NCI-H1092 treated with DMSO at 0.1 percent for 48 hours (cell line): ENCODE measurements at regions not wholly inside any gene's neighbourhood (a gene's known extent, or its start where the extent isn't known, plus 50 kb on each side); places are given as distances from the start of the nearest gene placed in this dataset.
"Not testable (repeated sequence)": the region's sequence is repeated elsewhere in the genome, so short reads cannot be mapped to it uniquely, and the experiment has no call there.

Experiments
- DNase-seq: peaks from one replicate; lab custom pipeline; 2025; lab: John Stamatoyannopoulos, UW

DNA sequence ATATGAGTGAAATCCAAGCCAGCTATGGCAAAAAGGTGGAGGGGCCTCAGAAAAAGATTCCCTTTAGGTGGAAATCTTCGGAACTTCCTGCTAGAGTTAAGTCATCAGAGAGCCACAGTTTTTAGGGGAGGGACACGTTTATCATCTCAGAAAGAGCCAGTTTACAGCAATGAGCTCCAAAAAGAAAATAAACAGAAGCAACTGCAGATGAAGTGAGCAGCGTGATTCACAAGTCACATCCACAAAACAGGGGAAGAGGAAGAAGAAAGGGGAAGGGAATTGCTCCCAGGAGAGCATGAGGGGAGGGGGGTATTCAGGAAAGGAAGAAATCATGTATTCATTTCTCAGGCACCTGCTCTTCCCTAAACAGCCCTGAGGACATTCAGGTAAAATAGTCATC lies 156.2 kb upstream of the FOXK1 start:
- DNase-seq = no peak

DNA sequence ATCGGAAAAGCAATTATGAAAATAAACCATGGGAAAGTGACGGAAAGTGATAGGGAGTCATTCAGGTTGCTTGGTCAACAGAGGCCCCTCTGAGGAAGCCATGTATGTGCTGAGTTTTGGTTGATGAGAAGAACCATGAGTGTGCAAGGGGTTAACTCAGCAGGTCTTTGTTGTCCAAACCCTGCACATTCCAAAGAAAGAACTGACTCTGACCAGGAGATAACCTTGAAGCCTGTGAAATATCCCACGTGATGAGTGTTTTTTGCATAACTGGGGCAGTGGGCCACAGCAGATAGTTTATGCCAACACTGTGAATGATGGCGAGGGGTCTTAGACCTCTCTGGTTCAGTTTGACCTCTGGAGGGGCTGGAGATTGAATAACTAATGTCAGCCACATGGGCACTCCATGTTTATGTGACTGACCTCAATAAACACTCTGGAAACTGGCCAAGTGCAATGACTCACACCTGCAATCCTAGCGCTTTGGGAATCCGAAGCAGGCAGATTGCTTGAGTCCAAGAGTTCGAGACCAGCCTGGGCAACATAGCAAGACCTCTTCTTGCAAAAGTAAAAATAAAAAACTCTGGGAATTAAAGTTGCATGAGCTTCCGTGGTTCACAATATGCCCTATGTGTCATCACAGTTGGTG lies 154.0 kb upstream of the FOXK1 start:
- no peak for DNase-seq

DNA sequence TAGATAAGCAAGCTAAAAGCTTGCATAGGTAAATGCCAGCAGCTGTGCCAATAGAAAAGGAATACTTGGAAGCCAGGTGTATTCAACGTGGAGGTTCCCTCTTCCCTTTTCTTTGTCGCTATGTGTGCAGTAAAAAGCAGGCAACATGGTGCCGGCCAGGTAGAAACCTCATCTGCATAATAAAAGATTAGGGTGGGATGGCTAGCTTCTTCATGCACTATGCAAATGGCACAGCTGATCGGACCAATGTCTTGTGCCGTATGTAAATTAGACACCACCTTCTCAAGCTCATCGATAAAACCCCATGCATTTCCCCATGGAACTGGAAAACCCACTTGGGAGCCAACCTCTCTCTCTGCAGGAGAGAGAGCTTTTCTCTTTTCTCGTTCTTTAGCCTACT lies 150.9 kb upstream of the FOXK1 start:
- DNase-seq = peak; percentile 22

DNA sequence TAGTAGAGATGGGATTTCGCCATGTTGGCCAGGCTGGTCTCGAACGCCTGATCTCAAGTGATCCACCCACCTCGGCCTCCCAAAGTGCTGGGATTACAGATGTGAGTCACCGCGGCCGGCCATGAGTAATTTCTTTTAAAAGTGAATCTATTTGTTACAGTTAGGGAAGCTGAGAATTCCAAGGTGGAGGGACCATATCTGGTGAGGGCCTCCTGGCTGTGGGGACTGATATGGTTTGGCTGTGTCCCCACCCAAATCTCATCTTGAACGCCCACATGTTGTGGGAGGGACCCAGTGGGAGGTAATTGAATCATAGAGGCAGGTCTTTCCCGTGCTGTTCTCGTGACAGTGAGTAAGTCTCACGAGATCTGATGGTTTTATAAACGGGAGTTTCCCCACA lies 148.8 kb upstream of the FOXK1 start:
- not testable (repeated sequence) for DNase-seq

DNA sequence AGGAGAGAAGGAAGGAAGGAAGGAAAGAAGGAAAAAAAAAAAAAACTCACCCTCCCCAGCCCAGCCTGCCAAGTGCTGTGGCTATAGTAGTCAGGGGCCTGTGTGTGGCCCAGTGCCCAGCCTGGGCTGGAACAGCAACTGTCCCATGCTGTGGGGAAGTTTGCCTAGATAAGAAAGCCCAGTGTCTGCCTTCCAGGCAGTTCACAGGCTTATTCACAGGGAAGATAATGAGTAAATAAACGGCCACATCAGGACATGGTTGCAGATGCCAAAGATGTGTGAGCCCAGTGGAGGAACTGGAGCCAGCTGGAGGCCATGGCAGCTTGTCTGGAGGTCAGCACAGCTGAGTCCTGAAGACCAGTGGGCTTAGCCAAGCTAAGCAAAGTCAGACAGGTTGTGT lies 132.4 kb upstream of the FOXK1 start:
- DNase-seq = no peak

DNA sequence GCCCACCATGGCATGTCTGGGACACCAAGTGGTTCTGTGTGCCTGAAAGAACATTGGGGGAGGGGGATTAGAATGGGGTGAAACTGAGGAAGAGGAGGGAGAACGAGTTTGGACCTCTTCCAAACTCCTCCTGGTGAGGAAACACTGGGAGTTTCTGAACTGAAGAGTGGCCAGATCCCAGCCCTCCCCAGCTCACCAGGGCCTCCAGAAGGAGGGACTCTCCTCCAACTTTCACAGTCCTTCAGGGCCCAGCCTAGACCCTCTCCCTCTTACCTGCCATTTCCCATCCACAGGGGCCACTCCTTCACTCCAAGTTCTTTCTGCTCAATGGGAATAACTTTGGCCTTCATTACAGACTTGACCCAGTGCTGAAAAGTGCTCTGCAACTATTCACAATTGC lies 132.0 kb upstream of the FOXK1 start:
- DNase-seq = no peak

DNA sequence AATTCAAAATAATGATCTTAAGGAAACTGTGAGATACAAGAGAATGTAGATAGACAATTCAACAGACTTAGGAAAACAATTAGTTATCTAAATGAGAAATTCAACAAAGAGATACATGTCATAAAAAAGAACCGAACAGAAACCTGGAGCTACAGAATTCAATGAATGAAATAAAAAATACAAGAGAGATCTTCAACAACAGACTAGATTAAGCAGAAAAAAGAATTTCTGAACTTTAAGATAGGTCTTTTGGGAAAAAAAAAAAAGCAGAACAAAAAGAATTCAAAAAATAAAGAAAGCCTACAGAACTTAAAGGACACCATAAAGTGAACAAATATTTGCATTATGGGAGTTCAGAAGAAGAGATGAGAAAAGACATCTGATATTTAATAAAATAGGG lies 129.1 kb upstream of the FOXK1 start:
- DNase-seq = no peak

DNA sequence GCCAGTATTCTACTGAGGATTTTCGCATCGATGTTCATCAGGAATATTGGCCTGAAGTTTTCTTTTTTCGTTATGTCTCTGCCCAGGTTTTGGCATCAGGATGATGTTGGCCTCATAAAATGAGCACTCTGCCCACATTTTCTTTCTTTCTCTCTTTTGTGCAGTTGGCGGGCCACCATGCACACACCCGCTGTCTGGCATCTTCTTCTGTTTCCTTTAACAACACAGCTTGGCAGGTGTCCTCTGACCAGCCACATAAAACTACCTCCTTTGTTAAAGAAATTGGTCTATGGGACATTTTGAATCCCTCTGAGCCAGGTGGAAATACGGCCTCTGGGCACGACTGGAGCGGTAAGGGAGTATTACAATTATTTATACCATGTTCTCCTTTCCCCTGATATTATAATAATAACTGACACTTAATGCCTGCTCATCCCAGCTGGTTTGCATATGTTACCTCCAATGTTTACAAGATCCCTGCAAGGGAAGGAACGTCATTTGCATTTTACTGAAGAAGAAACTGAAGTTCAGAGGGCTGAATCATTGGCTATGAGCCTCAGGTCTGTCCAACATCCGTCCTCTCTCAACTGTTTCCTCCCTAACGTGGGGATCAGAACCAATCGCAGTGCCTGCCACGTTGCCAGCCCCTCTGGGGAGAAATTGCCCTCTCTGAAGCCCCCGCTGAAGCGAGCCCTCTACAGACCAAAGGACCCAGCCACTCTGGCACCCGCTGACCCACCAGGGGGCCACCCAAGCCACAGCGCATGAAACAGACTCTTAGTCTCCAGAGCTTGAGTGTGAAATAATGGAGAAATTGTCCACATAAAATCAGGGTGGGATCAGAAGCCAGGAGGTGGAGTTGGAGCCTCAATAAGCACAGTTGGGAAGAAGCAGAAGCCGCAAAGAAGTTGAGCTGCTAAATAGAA lies 125.0 kb upstream of the FOXK1 start:
- peak; percentile 23 for DNase-seq

DNA sequence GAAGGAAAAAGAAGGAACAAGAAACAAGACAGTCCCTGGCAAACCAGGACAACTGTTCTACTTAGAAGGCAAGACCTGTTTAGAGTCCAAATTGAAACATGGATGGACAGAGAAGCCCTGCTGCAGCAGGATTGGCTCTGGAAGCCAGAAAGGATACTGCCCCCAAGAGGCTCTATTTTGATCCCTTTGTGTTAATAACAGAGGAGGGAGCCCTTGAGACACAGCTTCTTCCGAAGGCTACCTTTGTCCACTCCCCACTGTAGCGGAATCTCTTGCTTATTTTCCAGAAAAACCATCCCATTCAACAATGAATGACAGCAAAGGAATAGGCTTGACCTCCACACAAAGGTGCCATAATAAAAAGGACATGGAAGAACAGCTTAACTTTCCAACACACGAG lies 120.3 kb upstream of the FOXK1 start:
- no peak for DNase-seq

DNA sequence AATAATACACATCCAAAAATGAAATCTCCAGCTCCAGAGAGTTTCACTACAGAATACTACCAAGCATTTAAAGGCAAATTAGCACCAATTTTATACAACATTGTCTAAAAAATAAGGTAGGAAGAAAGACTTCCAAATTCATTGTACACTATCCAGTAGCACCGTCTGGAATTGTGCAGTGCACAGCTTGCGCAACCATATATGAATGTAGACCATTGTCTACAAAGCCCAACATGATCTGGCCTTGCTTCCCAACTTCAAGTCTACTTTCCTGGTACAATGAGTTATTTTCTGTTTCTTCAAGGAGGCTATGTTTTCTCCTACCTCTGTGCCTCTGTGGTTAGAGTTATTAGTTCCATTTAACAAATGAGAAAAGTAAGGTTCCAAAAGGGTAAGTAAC lies 115.4 kb upstream of the FOXK1 start:
- DNase-seq = no peak

DNA sequence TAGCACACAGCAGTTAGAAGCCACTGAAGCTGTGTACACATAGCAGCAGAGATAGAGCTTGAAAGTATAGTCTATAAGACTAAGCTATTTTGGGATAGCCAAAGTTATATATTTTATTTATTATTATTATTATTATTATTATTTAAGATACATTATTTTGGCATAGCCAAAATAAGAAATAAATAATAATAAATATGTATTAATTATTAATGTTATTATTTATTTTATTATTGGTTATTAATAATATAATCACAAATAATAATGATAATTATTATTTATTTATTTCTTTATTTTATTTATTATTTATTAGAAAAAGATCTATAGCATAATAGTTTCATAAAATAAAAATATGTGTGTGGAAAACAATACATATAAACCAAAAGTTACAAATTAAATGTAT lies 107.2 kb upstream of the FOXK1 start:
- no peak for DNase-seq

DNA sequence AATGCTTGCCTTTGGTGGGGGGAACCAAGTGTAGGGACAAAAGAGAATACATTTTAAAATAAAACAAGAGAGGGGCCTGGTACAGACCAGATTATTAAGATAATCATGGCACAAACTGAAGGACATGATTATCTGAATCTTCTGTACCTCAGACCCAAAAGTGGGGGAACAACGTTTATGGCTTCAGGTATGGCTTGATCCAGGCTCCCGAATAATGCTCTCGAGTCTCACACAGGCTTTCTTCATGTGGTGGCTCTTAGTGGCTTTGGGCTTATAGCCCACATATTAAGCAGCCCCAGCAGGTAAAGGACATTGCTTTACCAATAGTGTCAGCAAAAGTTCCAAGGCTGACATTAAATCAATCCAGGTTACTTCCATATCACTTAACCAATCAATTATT lies 106.8 kb upstream of the FOXK1 start:
- DNase-seq = no peak

DNA sequence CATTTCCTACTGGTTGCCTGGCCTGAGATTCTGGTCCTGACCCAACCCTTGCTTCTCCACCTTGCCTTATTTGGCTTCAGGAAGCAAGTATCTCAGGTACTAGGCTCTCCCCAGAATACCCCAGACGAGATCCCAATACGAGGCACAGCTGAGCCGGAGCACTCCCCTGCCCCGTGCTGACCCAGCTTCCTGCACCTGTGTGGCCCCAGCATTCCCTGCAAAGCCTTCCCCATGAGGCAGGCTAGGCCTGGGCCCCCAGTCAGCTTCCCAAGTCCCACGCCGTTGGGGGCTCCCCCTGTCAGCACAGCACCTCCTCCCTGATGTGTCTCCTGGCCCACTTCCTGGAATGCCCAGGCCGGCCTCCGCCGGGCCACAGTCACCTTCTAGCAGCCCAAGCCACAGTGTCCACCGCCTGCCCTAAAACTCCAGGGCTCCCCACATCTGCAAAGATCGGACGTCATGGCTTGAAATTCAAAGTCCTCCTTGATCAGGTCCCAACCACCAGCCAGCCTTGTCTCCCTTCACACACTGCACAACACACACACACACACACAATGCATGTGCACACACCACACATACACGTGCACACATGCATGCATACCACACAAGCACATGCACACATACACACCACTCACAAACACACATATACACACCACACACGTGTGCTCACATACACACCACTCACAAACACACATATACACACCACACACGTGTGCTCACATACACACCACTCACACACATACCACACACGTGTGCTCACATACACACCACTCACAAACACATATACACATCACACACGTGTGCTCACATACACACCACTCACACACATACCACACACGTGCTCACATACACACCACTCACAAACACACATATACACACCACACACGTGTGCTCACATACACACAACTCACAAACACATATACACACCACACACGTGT lies 78.9 kb upstream of the FOXK1 start:
- DNase-seq = no peak

DNA sequence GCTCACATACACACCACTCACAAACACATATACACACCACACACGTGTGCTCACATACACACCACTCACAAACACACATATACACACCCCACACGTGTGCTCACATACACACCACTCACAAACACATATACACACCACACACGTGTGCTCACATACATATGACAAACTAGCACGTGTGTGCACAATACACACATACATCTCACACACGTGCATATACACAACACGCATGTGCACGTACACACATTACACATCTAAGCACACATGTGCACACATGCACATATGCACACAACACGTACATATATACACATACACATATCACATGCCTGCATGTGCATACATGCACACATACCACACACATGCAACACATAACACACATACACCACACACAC lies 78.3 kb upstream of the FOXK1 start:
- DNase-seq = no peak

DNA sequence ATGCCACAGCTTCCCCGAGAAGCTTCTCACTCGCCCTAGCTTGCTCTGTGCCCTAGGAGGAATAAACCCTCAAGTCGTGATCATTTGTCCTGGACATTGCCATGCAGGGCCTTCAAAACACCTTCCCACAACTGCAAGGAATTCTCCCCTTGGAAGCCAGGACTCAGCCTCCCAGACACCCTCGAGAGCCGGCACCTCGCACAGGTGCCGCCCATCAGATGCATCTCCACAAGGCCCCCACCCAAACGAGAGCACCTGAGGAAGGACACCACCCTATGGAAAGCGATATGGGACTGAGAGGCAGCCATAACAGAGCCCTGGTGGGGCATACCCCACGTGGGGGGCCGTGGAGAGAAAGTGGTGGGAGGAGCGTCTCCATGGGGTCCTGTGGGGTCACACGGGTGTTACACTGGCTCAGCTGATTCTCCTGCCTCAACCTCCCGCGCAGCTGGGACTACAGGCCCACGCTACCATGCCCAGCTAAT lies 77.6 kb upstream of the FOXK1 start:
- no peak for DNase-seq

DNA sequence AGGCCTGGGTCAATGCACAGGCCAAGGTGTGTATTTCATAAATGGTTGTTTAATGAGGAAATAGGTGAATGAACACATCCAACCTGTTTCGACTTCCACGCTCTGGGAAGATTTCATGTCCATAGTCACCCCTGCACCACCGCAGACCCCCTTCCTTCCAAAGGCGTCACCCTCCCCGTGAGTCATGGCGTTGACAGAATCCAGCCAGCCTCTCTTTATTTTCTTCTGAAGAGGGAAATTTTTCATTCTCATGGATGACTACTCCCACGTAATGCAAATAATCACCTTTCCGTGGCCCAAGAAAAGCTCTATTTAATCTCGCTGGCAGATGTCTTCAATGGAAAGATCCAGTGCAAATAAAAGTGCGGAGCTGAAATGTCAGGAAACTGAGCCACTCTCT lies 75.3 kb upstream of the FOXK1 start:
- peak; percentile 16 for DNase-seq

DNA sequence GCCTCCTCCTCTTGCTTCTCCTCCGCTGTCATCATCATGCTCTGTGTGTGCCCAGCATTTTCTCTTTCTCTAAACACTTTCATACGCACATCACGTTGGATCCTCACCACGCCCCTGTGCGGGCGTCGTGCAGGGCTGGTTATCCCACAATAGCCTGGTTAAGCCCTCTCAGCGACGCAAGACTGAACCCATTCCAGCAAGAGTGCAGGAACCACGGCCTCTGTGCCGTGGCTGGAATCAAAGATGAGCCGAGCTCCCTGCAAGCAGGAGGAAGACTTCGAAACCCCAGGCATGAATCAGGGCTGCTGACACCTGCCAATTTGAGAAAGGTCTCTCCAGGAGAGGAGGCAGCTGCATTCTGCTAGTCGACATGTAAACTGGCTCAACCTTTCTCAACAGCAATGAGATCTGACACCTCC lies 74.8 kb upstream of the FOXK1 start:
- DNase-seq = peak; percentile 22

DNA sequence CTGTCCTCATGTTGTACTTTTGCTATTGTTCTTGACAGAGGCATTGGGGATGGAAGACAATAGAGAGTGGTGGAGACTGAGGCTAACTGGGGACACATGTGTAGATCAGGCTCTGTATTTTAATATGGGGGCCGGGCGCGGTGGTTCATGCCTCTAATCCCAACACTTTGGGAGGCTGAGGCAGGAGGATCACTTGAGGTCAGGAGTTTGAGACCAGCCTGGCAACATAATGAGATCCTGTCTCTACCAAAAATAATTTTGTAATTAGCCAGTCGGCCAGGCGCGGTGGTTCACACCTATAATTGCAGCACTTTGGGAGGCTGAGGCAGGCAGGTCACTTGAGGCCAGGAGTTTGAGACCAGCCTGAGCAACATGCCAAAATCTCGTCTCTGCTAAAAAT lies 72.5 kb upstream of the FOXK1 start:
- DNase-seq = not testable (repeated sequence)

DNA sequence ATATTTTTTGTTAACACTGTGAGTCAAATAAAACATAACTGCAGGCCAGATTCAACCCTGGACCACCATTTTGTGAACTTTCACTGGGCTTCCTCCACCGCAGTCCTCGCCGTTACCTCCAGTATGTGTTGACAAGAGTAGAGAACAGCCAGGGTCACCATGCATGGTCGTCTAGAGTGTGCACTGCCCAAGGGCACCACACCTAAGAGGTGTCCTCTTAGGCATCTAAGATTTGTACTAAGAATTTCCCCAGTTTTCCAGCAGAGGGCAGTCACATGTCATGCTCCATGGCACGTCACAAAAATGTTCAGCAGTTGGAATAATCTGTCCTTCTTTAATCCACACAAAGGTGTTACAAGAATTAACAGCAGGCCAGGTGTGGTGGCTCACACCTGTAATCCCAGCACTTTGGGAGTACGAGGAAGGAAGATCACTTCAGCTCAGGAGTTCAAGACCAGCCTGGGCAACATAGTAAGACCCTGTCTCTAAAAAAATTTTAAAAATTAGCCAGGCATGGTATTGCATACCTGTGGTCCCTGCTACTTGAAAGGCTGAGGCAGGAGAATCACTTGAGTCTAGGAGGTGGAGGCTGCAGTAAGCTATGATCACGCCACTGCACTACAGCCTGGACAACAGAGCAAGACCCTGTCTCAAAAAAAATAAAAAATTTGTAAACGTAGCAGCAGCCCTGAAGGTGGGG lies 71.2 kb upstream of the FOXK1 start:
- DNase-seq = peak; percentile 71

DNA sequence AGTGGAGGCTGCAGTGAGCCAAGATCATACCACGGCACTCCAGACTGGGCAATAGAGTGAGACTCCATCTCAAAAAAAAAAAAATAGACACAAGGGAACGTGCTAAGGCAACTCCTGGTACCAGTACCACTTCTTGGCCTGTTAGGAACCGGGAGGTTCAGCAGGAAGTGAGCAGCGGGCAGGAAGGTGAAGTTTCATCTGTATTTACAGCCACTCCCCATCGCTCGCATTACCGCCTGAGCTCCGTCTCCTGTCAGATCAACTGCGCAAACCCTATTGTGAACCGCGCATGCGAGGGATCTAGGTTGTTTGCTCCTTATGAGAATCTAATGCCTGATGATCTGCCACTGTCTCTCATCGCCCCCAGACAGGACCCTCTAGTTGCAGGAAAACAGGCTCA lies 69.9 kb upstream of the FOXK1 start:
- no peak for DNase-seq

DNA sequence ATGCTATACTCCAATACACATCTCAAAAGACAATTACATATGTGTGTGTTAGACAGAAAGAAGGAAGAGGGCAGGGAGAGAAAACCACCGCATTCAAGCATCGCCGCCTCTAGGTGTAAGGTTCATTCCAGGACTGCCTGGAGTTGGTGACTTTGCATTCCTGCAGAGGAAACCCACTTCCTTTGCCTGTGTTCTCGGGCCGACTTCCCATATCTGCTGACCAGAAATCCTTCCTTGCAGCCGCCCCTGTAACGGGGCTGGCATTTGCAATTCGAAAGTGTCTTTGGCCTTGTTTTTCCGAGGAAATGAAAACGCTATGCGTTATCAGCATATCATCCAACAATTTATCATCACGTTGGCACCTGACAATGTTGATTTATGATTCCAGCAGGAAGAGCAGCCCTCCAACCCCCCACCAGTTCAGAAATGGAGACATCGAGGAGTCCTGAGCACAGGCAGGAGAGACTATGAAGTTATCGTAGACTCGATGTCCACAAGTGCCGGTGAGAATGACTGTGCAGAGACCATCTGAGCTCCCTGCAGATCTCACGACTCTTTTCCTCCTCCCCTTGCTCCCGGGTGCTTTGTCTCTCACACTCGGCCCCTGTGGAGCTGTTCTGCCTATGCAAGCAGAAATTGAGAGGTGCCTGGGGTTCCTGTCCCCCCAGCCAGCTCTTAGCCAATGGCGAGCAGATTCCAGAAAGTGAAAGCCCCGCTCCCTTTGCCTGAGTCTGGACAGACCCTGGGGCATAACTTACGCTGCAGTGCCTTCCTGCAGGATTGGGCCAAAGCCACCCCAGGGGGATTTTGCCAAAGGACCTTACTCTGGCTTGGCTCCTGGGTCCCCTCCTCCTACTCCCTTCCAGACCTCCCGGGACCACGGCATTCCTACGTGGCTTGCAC lies 68.9 kb upstream of the FOXK1 start:
- DNase-seq = peak; percentile 11
